ENCODE measurements at regions not wholly inside any gene's neighbourhood (a gene's known extent, or its start where the extent isn't known, plus 50 kb on each side); places are given as distances from the start of the nearest gene placed in this dataset.

DNA sequence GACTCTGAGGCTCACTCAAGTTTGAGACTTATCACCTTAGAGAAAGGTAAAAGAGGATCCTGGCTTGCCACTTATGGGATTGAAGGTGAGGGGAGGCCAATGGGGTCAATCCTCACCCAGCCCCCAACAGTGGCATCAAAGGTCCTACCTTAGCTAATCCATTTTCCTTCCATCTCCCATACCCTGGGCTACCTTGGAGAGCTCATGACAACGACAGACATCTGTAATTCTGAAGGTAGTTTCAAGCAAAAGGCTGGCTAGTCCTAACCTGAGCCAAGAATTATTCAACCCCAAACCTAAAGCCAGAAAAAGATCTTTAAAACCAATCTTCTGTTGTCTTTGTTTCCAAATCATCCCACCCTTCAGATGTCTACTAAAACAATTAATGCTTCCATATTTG is 179.2 kb upstream of the GHITM start:
- intact Hi-C loops (cut with DNase I), result no loop called here
- no peaks in the 10 kb centered on the region for H3K36me3 ChIP-seq

DNA sequence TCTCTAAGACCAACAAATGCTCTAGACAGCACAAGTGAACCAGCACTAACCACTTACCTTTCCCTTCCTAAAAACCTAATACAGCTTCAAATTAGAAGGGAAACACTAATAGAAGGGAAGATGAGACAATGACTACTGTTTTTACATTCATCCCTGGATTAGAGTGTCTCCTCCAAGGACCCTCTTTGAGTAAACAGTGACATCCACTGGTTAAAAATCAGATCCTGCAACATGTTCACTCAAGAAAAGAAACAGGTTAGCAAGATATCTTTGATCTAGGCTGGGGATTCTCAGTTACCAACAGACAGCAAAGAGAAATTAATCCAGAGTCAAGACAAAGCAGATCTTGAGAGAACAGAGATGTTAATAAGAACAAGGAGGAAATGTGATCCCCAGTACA is 177.7 kb upstream of the GHITM start:
- intact Hi-C loops (cut with DNase I), result no loop called here
- Histone ChIP-seq H3K4me3 (replicated peaks in 1 of 3) (no peak overlapping the region), H3K4me1 (peaks cover 0 to 3% of the 10 kb centered on the region in 2 donors), H3K9me3 (no peaks in the 10 kb centered on the region), H3K27me3 (no peaks in the 10 kb centered on the region), H3K36me3 (no peaks in the 10 kb centered on the region), H3K27ac (no peak overlapping the region)
- no peak for DNase-seq
- TF ChIP-seq, protein P1, sequence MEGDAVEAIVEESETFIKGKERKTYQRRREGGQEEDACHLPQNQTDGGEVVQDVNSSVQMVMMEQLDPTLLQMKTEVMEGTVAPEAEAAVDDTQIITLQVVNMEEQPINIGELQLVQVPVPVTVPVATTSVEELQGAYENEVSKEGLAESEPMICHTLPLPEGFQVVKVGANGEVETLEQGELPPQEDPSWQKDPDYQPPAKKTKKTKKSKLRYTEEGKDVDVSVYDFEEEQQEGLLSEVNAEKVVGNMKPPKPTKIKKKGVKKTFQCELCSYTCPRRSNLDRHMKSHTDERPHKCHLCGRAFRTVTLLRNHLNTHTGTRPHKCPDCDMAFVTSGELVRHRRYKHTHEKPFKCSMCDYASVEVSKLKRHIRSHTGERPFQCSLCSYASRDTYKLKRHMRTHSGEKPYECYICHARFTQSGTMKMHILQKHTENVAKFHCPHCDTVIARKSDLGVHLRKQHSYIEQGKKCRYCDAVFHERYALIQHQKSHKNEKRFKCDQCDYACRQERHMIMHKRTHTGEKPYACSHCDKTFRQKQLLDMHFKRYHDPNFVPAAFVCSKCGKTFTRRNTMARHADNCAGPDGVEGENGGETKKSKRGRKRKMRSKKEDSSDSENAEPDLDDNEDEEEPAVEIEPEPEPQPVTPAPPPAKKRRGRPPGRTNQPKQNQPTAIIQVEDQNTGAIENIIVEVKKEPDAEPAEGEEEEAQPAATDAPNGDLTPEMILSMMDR (IDR thresholded peaks at IDR 0.05), result no peak
- TF ChIP-seq POLR2A (IDR thresholded peaks at IDR 0.05), result no peak

More for the DNA sequence above, 179.2 kb upstream of the GHITM start:
- TF ChIP-seq, protein P1 (IDR thresholded peaks at IDR 0.05), result no peak
- no peak for TF ChIP-seq POLR2A (IDR thresholded peaks at IDR 0.05)
- Histone ChIP-seq H3K27ac (no peak overlapping the region), H3K4me3 (replicated peaks in 1 of 3) (no peak overlapping the region), H3K4me1 (peaks cover 0 to 3% of the 10 kb centered on the region in 2 donors), H3K27me3 (no peaks in the 10 kb centered on the region), H3K9me3 (no peaks in the 10 kb centered on the region)
- DNase-seq, result no peak
- 71% methylated on average over 1 of the region's 1 CpG for WGBS, 2 donors

GRCh38 chr10:83963446-83963845 is 175.9 kb upstream of the GHITM start:
- H3K9me3 ChIP-seq, result no peaks in the 10 kb centered on the region
- H3K4me1 ChIP-seq, result peaks cover 0 to 3% of the 10 kb centered on the region in 2 donors
- intact Hi-C loops (cut with DNase I), result no loop called here
- H3K27ac ChIP-seq, result no peak overlapping the region
- TF ChIP-seq POLR2A (IDR thresholded peaks at IDR 0.05), result no peak
- TF ChIP-seq, protein P1 (IDR thresholded peaks at IDR 0.05), result no peak
- H3K4me3 ChIP-seq (replicated peaks in 1 of 3), result no peak overlapping the region
- no peak for DNase-seq
- WGBS, 2 donors, result 79 to 82% methylated on average over 3 of the region's 3 CpGs
- no peaks in the 10 kb centered on the region for H3K36me3 ChIP-seq
- H3K27me3 ChIP-seq, result no peaks in the 10 kb centered on the region

DNA sequence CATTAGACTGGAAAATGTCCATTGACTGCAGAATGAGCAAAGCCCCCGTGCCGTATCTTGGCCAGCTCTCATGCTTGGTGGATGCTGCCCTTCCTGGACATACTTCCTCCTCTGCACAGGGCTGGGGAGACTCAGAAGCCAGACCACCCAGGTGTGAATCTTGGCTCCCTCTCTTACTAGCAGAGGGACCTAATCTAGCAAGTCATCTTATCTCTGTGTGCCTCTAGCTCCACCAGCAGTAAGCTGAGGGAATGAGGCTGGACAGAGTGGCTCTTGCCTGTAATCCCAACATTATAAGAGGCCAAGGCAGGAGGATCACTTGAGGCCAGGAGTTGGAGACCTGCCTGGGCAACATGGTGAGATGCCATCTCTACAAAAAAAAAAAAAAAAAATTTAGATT is 173.8 kb upstream of the GHITM start:
- H3K36me3 ChIP-seq, result no peaks in the 10 kb centered on the region
- DNase-seq, result no peak
- TF ChIP-seq, protein P1 (IDR thresholded peaks at IDR 0.05), result no peak
- no peak for TF ChIP-seq POLR2A (IDR thresholded peaks at IDR 0.05)
- no peaks in the 10 kb centered on the region for H3K9me3 ChIP-seq
- no peak overlapping the region for H3K27ac ChIP-seq
- intact Hi-C loops (cut with DNase I), result no loop called here
- H3K27me3 ChIP-seq, result no peaks in the 10 kb centered on the region
- no peaks in the 10 kb centered on the region for H3K4me1 ChIP-seq
- no peak overlapping the region for H3K4me3 ChIP-seq (replicated peaks in 1 of 3)
- WGBS, 2 donors, result 37 to 61% methylated on average over 2 of the region's 2 CpGs

GRCh38 chr10:83968052-83968451 is 171.3 kb upstream of the GHITM start:
- WGBS, 2 donors, result 88 to 91% methylated on average over 4 of the region's 4 CpGs
- Histone ChIP-seq H3K9me3 (no peaks in the 10 kb centered on the region), H3K36me3 (no peaks in the 10 kb centered on the region), H3K27ac (no peak overlapping the region), H3K4me1 (no peaks in the 10 kb centered on the region), H3K27me3 (no peaks in the 10 kb centered on the region), H3K4me3 (replicated peaks in 1 of 3) (no peak overlapping the region)
- TF ChIP-seq POLR2A (IDR thresholded peaks at IDR 0.05), result no peak
- TF ChIP-seq, protein P1 (IDR thresholded peaks at IDR 0.05), result no peak
- intact Hi-C loops (cut with DNase I), result no loop called here
- no peak for DNase-seq

Data from thyroid gland (tissue), 4 donors.